Keratinocyte (primary cell): ENCODE measurements at regions not wholly inside any gene's neighbourhood (a gene's known extent, or its start where the extent isn't known, plus 50 kb on each side); places are given as distances from the start of the nearest gene placed in this dataset.
"Not testable (repeated sequence)": the region's sequence is repeated elsewhere in the genome, so short reads cannot be mapped to it uniquely, and the experiment has no call there.

Experiments
- DNase-seq: peaks from one replicate; pipeline ENCODE4 v3.0.0-alpha.2; 2011; ENCODE audit warnings: low read depth, missing footprints, low spot score
- FAIRE-seq: peaks from 2 replicates; lab custom pipeline; 2011; peaks lifted over from hg19 to GRCh38; lab: Jason Lieb, UNC
- H2AFZ ChIP-seq: 2 replicates; pipeline ENCODE4 v1.6.0; 2012; ENCODE audit warnings: low read length, control low read depth, inconsistent platforms; ENCODE audit not compliant: control insufficient read depth
- H3K27ac ChIP-seq: 2 replicates; pipeline ENCODE4 v1.5.1; 2011; ENCODE audit warnings: low read length; ENCODE audit not compliant: control insufficient read depth, insufficient read depth
- H3K27me3 ChIP-seq: 3 replicates; pipeline ENCODE4 v1.6.0; 2011; ENCODE audit warnings: low read length; ENCODE audit not compliant: control insufficient read depth, insufficient read depth; ENCODE audit errors: extremely low read depth
- H3K36me3 ChIP-seq, 2 experiments: 2 replicates in 1 of 2; 3 replicates in 1 of 2; pipeline ENCODE4 v1.5.1; 2011; ENCODE audit warnings: low read length in 2 of 2, mild to moderate bottlenecking in 1 of 2; ENCODE audit not compliant: control insufficient read depth in 2 of 2, insufficient read depth in 2 of 2; ENCODE audit errors: extremely low read depth in 1 of 2
- H3K4me1 ChIP-seq: 3 replicates; pipeline ENCODE4 v1.5.1; 2011; ENCODE audit warnings: low read length; ENCODE audit not compliant: control insufficient read depth, insufficient read depth; ENCODE audit errors: extremely low read depth
- H3K4me2 ChIP-seq: 3 replicates; pipeline ENCODE4 v1.6.0; 2011; ENCODE audit warnings: low read depth, low read length; ENCODE audit not compliant: control insufficient read depth, insufficient read depth; ENCODE audit errors: extremely low read depth
- H3K4me3 ChIP-seq, 3 experiments: fragments of 200-600 bp in 1 of 3; sonication (generic) in 1 of 3; 2 replicates in 2 of 3; 3 replicates in 1 of 3; pipeline ENCODE4 v1.5.1; 2011 to 2016; ENCODE audit warnings: low read length in 3 of 3, mild to moderate bottlenecking in 3 of 3, control low read depth in 2 of 3, inconsistent platforms in 1 of 3, low read depth in 1 of 3, mixed read lengths in 1 of 3, mixed run types in 1 of 3, moderate library complexity in 1 of 3; ENCODE audit not compliant: control insufficient read depth in 2 of 3, insufficient read depth in 2 of 3; ENCODE audit errors: extremely low read depth in 1 of 3
- H3K79me2 ChIP-seq: 2 replicates; pipeline ENCODE4 v1.6.0; 2012; ENCODE audit warnings: low read length; ENCODE audit not compliant: control insufficient read depth, insufficient read depth
- H3K9ac ChIP-seq: 3 replicates; pipeline ENCODE4 v1.6.0; 2011; ENCODE audit warnings: low read length; ENCODE audit not compliant: control insufficient read depth, insufficient read depth; ENCODE audit errors: extremely low read depth
- H3K9me1 ChIP-seq: 3 replicates; pipeline ENCODE4 v1.6.0; 2011; ENCODE audit warnings: low read length; ENCODE audit not compliant: control insufficient read depth, insufficient read depth; ENCODE audit errors: extremely low read depth
- H3K9me3 ChIP-seq: 2 replicates; pipeline ENCODE4 v1.5.1; 2012; ENCODE audit warnings: low read depth, low read length; ENCODE audit not compliant: control insufficient read depth
- H4K20me1 ChIP-seq: 3 replicates; pipeline ENCODE4 v1.6.0; 2011; ENCODE audit warnings: low read length; ENCODE audit not compliant: control insufficient read depth, insufficient read depth; ENCODE audit errors: extremely low read depth
- CTCF ChIP-seq, 3 experiments: IDR thresholded peaks in 1 of 3; conservative IDR thresholded peaks in 1 of 3; optimal IDR thresholded peaks in 1 of 3; 2 replicates in 2 of 3; 3 replicates in 1 of 3; pipeline versions ENCODE3 to v1.5.1; 2011; ENCODE audit warnings: low read length in 3 of 3, mild to moderate bottlenecking in 3 of 3, moderate library complexity in 2 of 3, control low read depth in 1 of 3, inconsistent platforms in 1 of 3; ENCODE audit not compliant: insufficient read depth in 2 of 3; ENCODE audit errors: extremely low read depth in 1 of 3
- EZH2 ChIP-seq: IDR thresholded peaks from one replicate; pipeline ENCODE4 v1.6.1; 2012; ENCODE audit warnings: inconsistent platforms, mild to moderate bottlenecking, low read length, moderate library complexity
- dilution Hi-C: fragments of 300-500 bp; cut with MboI; formaldehyde crosslinking; loops from one replicate; pipeline ENCODE4 v1.7.0; 2020; ENCODE audit warnings: low sequenced_read_pairs; ENCODE audit not compliant: extremely low pct_ligation_motif_present

GRCh38 chr5:53790026-53790425, 229.6 kb downstream of the NDUFS4 start:
- Histone ChIP-seq H3K36me3 (no peaks in the 10 kb centered on the region), H3K4me3 (no peak overlapping the region), H3K27me3 (no peaks in the 10 kb centered on the region), H3K79me2 (no peaks in the 10 kb centered on the region), H3K9ac (no peak overlapping the region), H2AFZ (no peak overlapping the region), H3K9me1 (no peaks in the 10 kb centered on the region), H3K27ac (no peak overlapping the region), H3K4me1 (no peaks in the 10 kb centered on the region), H3K9me3 (no peaks in the 10 kb centered on the region), H3K4me2 (no peak overlapping the region), H4K20me1 (no peaks in the 10 kb centered on the region)
- FAIRE-seq, result no peak
- dilution Hi-C loops, result no loop called here
- no peak for TF ChIP-seq EZH2
- TF ChIP-seq CTCF (optimal IDR thresholded peaks at IDR 0.05 in 1 of 3, IDR thresholded peaks at IDR 0.05 in 1 of 3, conservative IDR thresholded peaks at IDR 0.05 in 1 of 3; ENCODE audit: extremely low read depth in 1 of 3, insufficient read depth in 2 of 3, low read length in 3 of 3), result no peak
- no peak for DNase-seq

- H3K36me3 ChIP-seq, result no peaks in the 10 kb centered on the region
- FAIRE-seq, result no peak
- H3K79me2 ChIP-seq, result no peaks in the 10 kb centered on the region
- H4K20me1 ChIP-seq, result no peaks in the 10 kb centered on the region
- dilution Hi-C loops, result no loop called here
- no peak overlapping the region for H2AFZ ChIP-seq
- H3K9me3 ChIP-seq, result no peaks in the 10 kb centered on the region
- no peak overlapping the region for H3K27ac ChIP-seq
- H3K9me1 ChIP-seq, result no peaks in the 10 kb centered on the region
- no peak overlapping the region for H3K9ac ChIP-seq
- H3K27me3 ChIP-seq, result no peaks in the 10 kb centered on the region
- no peak overlapping the region for H3K4me2 ChIP-seq
- no peaks in the 10 kb centered on the region for H3K4me1 ChIP-seq
- H3K4me3 ChIP-seq, result no peak overlapping the region
- TF ChIP-seq EZH2 (no peak), CTCF (optimal IDR thresholded peaks at IDR 0.05 in 1 of 3, IDR thresholded peaks at IDR 0.05 in 1 of 3, conservative IDR thresholded peaks at IDR 0.05 in 1 of 3; ENCODE audit: extremely low read depth in 1 of 3, insufficient read depth in 2 of 3, low read length in 3 of 3) (no peak)
- DNase-seq, result no peak
Measured at GRCh38 chr5:53792338-53792737, 231.9 kb downstream of the NDUFS4 start.

- H3K27ac ChIP-seq, H3K9me3 ChIP-seq, H3K79me2 ChIP-seq, H2AFZ ChIP-seq, H3K4me2 ChIP-seq, DNase-seq, H3K9me1 ChIP-seq, FAIRE-seq, H4K20me1 ChIP-seq, H3K36me3 ChIP-seq, H3K9ac ChIP-seq, H3K4me1 ChIP-seq, H3K27me3 ChIP-seq, H3K4me3 ChIP-seq, dilution Hi-C loops: not testable (repeated sequence)
Measured at GRCh38 chr5:53799644-53800043, 239.2 kb downstream of the NDUFS4 start.

- H3K4me1 ChIP-seq, H3K9ac ChIP-seq, H3K9me1 ChIP-seq, H2AFZ ChIP-seq, H4K20me1 ChIP-seq, dilution Hi-C loops, FAIRE-seq, H3K9me3 ChIP-seq, H3K36me3 ChIP-seq, H3K4me2 ChIP-seq, H3K27ac ChIP-seq, DNase-seq, H3K79me2 ChIP-seq, H3K27me3 ChIP-seq, H3K4me3 ChIP-seq: not testable (repeated sequence)
Measured at GRCh38 chr5:53808392-53808791, 248.0 kb downstream of the NDUFS4 start.
